Ureter (tissue), 1 donor: ENCODE measurements at regions not wholly inside any gene's neighbourhood (a gene's known extent, or its start where the extent isn't known, plus 50 kb on each side); places are given as distances from the start of the nearest gene placed in this dataset.

Source experiments
- DNase-seq: peaks from one replicate; pipeline ENCODE4 v3.0.0-alpha.2; 2020; ENCODE audit warnings: low spot score
- donor health status: DM: yes; HTN: yes; CAD: no.

DNA sequence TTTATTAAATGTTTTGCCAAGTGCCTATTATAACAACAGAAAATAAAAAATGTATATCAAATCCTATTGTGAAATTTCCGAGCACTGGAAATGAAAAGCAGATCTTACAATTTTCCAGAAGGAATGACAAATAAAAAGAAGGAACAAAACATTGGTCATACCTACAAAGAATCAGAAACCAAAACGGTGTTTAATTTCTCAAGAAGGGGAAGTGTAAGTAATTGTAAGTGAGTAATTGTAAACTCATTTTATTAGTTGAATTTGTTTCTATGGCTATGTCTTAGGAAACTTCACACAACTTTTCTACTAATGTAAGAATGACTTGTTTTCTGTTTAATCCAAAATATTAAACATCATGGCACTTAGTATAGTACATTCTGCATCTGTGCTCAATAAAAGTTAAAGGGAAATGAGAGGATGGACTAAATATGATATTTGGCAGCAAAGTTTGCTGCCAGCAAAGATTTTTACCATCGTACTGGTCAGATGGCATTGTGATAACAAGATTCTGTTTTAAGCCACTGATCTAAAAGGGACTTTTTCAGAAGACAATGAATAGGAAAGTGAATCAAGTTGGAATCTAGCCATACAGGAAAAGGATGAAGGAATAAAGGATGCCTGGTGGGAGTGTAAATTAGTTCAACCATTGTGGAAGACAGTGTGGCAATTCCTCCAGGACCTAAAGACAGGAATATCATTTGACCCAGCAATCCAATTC is 232.4 kb downstream of the NFKBIZ start:
- no peak for DNase-seq

DNA sequence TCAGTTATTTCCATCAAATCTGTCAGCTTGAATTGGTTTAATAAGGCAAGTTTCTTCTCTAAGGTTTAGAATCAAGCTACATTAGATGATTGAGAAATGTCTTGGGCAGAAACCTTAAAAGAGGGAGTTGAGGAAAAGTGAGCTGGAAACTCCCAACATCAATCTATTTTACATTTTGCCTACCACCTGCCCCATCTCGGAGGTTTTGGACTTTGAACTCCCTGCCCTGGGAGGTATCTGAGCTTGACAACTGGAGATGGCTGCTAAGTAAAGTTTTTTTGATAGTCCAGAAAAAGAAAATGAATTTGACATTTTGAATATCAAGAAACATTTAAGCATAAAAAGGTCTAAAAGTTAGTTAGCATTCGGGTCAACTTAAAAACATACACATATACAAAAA is 234.2 kb downstream of the NFKBIZ start:
- DNase-seq, result no peak

DNA sequence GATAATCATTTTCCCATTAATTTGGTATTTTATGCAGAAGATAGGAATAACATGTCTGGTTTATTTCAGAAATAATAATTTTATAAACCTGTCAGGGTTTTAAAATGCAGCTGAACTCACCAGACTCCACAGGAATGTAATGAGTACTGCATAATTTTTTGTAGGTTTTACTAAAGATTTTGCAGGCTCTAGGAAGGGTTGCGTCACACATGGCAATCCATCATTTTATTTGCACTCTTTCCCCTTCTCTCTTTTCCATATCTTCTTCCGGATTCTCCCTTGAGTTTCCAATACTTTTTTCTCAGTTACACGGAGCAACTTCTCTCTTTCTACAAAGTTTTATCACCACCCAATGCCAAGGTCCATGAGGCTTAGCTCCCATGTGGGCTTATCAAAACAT is 234.7 kb downstream of the NFKBIZ start:
- DNase-seq, result no peak

DNA sequence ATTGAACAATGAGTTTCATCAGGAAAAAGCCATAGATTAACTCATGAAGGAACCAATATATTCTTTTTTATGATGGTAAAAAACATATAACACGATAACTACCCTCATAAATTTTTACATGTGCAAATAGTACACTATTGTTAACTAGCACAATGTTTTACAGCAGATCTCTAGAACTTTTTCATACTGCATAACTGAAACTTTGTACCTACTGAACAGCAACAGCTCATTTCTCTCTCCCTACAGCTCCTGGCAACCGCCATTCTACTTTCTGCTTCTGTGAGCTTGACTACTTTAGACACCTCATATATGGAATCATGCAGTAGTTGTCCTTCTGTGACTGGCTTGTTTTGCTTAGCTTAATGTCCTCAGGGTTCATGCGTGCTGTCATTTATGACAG is 235.4 kb downstream of the NFKBIZ start:
- no peak for DNase-seq

DNA sequence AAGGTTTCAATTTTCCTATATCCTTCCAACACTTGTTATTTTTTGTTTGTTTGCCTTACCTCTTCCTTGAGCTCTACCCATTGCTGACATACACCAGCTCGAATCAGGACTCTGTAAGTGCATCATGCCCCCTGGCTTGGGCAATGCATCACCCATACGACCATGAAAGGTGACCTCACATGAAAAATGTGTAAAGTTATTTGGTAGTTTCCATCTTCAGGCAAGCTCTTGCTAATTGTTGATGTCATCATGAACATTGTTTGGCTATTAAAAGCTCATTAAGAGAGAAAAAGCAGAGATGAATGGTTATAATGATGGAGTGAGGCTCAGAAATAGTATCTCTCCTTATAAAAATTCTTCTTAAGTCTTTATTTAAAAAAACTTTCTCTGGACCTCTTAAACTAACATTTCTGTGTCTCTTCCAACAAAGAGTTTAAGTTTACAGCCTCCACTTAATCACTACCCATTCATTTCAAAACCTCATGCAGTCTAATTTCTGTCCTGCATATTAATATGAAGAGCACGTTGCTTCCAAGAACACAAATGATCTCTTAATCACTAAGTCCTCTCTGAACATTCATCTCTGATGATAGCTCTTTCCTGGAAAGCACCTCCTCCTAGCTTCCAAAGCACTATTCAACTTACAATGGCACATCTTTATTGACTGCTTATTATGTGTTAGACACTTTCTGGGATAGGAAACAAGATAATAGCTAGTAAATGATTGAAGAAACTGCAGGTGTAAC is 236.3 kb downstream of the NFKBIZ start:
- DNase-seq, result no peak

DNA sequence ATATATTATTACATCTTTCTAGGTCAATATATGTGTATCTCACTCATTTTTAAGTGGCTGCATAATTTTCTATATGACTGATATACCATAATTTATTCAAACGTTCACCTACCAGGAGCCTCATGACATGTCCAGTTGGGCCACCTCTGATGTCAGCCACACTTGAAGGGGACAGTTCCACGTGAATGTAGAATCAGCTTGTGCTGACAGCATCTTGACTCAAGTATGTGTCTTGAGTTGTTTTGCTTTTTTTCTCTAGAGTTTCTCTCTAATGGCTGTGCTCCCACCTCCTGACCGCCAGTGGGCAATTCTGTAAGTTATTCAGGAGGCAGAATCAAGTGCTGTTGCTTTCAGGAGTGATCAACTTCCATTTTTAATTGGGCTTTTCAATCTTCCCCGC is 237.9 kb downstream of the NFKBIZ start:
- DNase-seq, result no peak

DNA sequence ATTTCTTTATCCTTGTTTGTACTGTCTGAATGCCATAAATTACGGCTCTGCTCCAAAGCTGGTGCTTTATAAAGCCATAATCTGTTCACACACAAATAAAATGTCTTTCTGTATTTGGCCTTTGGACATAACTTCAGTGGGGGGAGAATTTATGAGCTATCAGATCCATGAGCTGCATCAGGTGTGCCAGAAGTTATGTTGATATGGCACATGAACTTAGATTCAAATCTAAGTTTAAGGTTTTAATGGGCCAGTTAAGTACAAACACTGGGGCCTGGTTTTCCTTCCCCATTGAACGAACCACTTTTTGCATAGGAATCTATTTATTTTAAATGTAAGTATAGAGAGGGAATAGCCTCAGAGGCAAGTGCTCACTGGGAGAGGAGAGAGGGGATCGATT is 239.9 kb downstream of the NFKBIZ start:
- no peak for DNase-seq

DNA sequence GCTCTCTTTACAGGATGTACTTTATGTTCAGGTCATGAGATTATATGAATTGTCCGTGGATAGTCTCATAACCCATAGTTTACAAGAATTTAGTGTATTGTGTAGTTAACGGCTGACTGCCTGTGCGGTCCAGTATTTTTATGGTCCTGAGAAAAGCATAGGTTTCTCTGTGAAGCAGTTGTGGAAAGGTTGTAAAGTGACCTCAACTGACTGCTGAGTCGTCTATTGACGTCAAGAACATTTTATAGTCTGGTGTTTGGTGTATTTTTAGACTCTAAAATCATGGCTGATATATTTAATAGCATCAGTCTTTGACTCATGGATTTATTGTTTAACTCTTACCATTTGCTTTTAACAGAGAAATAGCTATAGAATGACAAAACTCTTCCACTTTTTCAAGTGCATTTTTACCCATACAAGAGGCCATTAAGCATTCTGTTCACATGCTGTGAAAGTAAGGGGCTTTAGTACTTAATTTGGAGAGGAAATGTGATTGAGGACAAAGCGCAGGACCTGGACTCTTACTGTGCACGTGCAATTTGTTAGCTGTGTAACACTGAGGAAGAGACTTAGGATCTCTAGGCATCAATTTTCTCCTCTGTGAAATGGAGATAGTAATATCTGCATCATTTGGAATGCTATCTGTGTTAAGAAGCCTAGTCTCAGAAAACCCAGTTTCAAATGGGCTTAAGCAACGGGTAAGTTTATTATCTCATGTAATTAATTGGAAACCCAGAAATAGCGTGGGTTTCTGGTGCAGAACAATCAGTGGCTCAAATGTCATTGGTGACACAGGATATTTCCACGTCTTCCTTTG is 240.8 kb downstream of the NFKBIZ start:
- no peak for DNase-seq

DNA sequence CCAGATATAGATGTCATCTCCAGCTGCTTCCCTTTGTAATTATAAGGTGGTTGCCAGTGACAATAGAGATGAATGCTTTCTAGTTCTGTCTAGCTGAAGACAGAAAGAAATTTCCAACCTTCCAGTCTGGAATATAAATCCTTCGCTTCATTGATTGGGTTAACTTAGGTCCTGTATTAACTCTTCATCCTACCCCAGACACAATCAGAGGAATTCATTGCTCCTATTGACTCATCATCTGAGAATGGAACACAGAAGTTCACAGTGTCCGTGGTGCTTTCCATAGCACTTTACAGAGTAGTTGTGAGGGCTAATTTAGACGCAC is 241.4 kb downstream of the NFKBIZ start:
- DNase-seq, result no peak

DNA sequence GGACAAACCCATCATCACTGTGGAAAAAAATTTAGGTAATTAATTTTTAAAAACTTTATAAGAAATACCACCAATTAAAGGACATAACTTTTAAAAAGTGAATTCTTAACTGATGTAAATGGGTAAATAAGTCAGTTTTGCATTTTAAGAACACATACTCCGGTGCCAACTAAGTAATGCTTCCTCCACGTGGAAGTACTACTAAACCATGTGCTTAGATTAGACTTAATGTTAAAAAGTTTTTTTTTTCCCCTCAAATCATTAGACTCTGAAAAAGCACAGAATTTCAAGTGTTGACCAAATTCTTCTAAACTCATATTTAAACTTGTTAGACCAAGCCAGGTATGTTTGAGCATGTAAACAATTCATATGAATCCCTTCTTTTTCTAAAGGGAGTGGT is 242.0 kb downstream of the NFKBIZ start:
- DNase-seq, result no peak

DNA sequence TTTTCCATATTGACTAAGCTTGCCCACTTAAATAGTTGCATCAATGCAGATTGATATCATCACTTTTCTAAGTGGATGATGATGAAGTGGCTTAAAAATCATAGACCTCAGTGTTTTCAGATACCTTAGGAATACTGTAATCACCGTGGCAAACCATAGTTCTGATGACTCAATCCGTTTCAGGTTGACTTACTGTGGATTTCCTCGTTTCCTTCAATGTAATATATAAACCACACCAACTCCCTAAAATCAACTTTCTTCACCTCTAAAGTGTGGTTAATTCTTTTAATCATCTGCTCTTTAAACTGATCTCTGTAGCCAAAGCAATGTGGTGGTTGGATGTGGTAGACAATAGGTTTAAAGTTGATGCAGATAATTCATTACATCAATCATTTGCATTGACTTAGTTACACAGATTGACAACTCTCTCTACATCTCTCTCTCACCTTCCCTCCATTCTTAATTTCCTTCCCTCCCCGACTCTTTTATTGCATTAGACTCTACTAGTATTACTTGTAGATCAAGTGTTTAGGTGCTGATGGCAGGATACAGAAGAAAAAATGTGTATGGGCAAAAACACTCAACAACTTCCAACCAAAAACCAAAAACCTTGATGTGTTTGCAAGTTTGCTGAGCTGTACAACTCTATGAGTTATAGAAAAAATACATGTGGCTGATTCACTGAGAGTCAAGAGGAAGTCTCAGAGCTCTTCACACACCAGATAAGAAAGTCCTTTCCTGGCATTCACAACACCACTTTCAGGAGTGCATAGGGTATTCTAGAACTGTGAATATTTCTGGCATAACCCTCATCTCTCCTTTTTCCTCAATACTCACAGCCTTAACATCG is 243.5 kb downstream of the NFKBIZ start:
- no peak for DNase-seq

DNA sequence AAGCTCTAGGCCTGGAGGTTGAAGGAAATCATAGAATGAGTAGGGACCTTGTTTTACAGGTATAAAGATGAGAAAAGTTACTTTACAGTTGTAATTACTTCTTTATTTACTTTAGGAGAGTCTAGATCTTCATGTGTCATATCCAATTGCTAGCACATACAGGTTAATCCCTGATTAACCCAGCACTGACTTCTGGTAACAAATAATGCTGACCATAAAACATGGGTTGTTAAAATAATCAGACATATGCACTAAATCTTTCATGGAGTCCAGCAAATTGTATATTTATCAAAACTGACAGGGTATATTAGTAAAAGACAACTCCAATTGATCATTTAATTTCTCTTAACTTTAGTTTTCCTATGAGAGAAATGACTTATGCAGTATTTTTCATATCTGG is 245.2 kb downstream of the NFKBIZ start:
- no peak for DNase-seq

DNA sequence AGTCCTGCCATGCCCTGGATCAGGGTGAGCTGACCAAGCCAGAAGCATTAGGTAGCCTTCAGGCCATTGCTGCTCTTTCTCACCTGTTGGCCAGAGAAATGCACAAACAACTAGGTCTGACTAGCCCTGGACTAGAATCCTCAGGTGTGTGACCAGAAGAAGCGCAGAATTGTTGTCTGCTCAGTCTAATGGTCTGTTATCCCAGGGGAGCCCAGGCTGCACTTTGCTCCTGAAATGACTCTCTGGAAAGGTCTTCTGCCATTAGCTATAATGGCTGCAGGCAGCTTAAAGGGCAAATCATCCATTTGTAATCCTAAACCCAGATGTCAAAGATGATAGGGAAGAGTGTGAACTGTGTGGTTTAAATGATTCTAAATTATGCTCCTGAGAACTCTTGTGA is 246.1 kb downstream of the NFKBIZ start:
- DNase-seq, result no peak

DNA sequence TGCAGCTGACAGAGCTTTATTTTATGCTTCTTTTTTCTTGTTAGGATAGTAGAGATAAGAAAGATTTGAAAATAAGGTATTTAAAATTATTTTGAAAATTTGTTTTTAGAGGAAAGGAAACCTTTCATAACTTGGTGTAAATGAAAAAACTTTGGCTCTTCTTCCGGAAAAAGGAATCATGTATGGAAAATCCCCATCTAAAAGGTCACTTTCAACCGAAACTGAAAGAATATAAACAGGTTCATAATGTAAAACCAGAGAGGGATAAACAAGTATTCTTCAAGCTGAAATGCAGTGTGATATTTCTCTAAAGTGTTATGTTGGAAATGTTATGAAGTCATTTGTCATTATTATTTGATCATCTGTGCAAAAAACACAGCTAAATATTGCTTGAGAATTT is 246.8 kb downstream of the NFKBIZ start:
- no peak for DNase-seq

DNA sequence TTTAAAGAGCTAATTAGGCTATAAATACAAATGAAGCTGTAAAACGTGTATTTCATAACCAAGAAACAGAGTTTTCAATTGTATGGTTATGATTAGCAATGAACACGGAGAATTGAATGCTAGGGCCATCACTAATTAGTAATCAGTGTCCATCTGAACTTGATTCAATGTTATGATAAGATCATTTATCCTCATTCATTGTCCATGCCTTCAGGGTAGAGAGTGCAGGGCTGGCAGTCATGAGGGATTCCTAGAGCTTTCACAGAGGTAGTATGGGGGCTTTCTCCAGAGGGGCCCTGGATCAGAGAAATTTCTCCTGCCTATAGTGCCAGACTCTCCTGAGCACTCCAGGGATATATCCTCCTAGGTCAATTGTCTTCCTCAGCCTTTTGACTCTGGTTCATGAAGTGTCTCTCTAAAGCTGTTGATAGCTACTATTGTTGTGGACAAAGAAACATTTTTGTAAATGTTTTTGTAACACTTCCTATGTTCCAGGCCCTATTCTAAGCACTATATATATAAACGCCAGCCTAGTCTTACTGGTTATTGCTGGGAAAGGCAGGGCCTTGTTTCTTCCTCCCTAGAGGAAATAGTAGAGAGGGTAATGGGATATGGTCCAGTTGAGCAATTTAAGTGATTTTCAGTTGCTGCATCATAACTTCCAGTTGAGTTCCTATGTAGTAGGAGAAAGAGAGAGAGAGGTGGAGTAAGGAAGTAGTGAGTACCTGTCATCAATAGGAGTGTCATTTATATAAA is 249.0 kb downstream of the NFKBIZ start:
- no peak for DNase-seq

DNA sequence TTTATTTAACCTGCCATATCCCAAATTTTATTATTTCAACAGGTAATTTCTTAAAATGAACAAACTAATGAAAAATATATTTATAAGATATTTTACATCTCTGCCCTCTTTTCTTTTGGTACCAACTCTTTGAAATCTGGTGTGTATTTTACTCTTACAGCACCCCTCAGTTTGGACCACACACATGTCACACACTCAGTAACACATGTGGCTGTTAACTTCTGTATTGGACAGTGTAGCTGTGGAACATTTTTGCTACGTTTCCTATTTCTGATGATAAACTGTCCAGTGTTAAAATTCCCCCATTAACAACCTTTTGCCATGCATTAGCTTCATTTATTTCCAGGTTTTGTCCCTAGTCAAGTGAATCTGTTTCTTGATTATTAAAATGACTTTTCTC is 250.6 kb downstream of the NFKBIZ start:
- DNase-seq, result no peak

DNA sequence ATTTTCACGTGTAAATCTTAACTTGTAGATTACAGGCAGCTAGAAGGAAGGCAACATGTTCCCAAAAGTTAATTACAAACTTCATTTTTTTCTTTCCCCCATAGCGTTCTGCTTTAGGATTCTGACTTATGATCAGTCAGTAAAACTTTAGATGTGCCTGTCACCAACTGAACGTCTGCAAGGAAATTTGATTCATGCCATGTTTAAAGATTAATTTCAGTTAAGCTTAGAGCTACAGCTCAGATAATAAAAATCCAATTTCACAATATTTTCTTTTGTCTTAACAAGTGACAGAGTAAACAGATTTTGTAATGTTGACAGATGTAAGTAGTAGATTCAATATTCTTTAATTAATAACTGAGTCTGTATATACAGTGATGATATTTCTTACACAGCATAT is 253.1 kb downstream of the NFKBIZ start:
- no peak for DNase-seq

DNA sequence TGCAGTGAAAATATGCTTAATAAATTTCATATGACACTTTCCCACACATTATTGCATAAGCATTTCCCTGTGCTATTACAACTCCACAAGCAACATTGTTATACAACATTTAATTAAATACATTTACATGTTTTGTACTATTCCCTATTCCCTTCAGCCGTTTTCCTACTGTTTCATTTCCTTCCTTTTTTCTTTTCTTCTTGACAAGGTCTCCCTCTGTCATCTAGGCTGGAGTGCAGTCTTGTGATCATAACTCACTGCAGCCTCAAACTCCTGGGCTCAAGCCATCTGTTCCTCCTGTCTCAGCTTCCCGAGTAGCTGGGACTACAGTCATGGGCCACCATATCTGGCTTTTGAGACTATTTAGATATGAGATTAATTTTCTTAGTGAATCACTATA is 254.7 kb downstream of the NFKBIZ start:
- no peak for DNase-seq

DNA sequence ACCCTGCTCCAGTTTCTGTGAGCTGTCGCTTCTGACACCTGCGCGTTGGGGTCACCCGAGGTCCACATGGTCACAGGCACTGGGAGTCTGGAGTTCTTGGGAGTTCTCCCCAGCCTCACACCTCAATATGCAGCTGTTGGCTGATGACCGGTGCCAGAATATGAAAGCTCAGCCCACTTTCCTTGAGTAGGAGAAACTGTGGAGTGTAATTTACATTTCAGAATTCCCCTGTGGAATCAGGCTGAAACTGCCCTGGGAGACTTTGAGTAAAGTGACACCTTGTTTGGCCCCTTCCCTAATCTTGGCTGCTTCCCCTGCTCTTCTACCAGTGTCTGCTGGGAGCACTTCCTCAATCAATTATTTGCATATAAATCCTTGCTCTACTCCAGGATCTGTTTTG is 255.9 kb downstream of the NFKBIZ start:
- DNase-seq, result no peak

DNA sequence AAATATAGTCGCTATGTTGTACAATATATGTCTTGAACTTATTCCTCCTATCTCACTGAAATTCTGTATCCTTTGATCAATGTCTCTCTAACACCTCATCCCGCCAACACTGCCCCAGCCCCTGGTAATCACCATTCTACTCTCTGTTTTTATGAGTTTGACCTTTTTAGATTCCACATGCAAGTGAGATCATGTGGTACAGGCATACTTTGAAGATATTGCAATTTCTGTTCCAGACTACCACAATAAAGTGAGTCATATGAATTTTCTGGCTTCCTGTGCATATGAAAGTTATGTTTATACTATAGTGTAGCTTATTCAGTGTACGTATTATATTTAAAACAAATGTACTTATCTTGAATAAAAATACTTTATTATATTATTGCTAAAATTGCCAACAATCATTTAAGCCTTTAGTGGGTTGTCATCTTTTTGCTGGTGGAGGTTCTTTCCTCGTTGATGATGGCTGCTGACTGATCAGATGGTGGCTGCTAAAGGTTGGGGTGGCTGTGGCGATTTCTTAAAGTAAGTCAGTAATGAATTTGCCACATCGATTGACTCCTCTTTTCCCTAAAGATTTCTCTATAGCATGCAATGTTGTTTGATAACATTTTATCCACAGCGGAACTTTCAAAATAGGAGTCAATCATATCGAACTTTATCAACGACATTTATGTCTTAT is 257.2 kb downstream of the NFKBIZ start:
- no peak for DNase-seq
